Stimulated activated CD4-positive, alpha-beta T cell treated with anti-CD3 and anti-CD28 coated beads, TNF-alpha, amount 100 ng/mL, for 48 hours (primary cell): ENCODE measurements at regions not wholly inside any gene's neighbourhood (a gene's known extent, or its start where the extent isn't known, plus 50 kb on each side); places are given as distances from the start of the nearest gene placed in this dataset.
"Not testable (repeated sequence)": the region's sequence is repeated elsewhere in the genome, so short reads cannot be mapped to it uniquely, and the experiment has no call there.

Source experiments
- DNase-seq, 3 donors: peaks; one replicate each; pipeline ENCODE4 v3.0.0-alpha.2; 2020; ENCODE audit warnings: low read depth in 3 of 3

DNA sequence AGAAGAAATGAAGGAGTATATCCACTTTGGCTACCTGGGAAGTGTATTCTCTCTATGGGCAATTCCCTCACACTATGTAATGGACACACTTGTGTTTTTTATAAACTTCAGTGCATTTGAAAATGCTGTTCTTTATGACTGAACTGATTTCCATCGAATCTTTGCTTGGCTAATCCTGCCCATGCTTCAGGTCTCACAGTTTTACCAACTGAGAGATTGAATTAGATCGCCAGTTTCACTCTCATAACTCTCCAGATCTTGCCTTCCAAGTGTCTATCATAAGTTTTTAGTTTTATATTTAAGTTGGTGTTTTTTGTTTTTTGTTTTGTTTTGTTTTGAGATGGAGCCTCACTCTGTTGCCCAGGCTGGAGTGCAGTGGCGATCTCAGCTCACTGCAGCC, 73.5 kb upstream of the MBNL1 start:
- DNase-seq, result no peak

DNA sequence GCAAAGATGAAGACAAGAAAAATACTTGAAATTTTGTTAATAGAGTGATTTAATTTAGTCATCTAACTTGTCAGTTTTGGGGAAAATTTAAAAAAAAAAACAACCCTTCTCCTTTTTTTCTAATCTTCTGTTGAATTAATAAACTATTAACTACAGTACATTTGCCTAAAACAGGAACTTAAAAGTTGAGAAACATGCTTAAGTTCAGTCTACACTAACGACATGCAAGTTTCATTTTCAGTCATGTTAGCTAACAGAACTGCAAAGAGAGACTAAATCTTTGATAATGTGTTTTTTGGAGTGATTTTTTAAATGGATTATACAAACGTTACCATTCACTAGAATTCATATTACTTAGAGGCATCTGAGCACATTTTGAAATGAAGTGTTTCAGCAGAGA, 71.9 kb upstream of the MBNL1 start:
- no peak for DNase-seq

DNA sequence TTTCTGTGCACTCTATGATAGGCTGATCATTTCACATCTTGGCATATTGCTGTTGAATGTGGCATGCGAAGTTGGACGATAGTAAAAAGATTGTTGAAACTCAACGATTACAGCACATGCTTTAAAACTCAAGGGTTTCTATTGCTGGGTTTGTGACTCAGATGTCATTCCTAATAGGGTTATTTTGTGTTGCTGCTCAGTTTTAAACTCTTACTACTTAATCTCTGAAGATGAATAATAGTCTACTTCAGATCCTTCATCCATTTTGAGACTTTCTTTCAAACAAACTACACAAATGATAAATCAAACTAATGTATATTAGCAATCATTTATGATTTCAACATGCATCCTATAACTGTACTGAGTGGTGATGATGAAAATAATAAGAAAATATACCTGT, 71.3 kb upstream of the MBNL1 start:
- no peak for DNase-seq

DNA sequence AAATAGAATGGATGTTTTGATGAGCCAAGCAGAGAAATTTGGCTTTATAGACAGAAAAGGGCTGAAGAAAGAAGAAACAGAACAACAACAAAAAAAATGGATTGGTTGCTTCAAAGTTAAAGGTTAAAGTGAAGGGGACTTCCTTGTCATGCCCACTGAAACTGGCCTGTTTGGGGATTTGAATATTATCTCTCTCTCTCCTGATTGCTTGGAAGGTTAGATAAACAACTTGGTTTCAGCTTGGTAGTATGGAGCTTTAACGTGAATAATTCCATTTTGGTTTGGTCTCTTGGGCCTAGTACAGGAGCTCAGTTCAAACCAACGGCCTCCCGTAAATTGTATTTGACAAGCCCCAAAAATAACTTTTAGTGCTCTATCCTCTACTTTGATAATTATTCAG, 70.8 kb upstream of the MBNL1 start:
- DNase-seq, result no peak

DNA sequence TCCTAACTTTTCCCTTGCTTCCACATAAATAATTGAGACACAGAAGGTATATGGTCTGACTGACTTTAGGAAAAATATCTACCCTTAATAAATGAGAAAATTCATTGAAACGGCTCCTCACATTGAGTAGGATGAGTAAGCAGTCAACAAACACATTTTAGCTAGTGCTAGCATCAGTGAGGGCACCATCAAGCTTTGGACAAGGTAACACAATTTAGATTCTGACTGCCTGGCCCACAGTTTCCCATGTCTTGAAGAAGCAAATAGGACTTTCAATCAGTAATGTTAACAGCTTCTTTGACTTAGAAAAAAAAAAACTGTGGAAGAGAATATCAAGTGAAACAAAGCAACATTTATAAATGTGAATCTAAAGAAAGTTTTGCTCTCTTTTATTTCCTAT, 70.1 kb upstream of the MBNL1 start:
- no peak for DNase-seq

DNA sequence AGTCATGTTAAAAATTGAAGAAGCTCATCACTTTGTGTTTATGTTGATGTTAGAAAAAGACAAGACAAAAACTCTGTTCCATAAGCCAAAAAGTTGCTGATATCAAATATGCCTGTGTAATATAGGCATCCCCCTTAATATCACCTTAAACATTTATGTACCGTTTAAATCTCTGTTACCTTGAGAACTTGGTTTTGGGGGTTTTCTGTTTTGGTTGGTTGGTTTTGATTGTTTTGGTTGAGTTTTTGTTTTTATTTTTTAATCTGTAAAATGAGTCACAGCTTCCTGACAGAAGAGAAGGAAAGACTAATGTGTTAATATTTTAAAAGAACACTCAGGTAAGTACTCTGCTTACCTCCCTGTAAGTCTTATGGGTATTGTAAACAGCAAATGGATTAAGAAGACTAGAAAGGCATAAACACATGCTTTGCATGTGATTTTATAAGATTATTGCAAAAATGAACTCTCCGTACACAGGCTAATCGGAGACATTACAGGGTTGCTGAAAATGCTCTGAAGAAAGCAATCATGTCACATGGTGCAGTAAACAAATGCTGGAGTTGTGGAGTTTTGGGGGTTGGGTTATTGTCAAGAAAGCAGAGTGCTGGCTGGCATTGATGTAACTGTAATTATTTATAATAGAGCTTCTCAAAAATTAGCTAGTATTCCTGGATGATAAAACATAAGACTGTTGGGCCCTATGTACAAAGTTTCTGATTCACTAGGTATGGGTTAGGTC, 69.5 kb upstream of the MBNL1 start:
- no peak for DNase-seq

DNA sequence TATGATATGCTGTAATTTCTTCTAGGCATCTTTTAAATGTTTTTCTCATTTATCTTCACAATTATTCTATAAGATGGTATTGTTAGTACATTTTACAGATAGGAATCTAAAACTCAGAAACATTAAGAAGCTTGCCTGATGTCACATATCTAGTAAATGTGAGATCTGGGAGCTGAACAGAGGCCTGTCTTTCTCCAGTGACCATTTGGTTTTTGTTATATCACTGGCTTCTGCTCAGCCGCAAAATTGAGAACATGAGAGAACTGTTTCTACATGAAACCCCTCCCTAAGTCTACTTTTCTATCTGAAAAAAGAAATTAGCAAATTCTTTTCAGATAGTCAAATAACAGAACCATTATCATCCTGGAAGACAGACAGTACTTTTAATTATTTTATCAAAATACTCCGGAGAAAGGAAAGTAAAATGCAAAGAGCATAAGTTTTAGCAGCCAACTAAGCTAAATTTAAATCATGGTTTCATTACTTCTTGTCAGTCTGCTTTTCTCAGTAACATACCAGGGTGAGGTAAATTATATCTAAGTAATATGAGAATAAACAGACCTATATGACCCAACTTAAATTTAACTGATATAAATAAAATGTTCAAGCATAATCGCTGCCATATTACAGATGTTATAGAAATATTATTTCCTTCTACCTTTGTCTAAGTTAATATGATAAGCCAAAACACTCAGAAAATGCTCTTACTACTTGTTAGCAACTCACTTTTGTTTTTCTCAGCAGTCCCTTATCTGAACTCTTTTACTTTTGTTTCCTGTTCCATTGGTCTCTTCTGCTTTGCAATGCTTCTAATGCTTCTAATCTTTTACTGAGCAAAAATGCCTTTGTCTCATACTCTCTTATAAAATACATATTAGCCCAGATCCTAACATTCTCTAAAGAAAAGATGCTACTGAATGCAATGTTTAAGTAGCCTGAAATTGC, 68.0 kb upstream of the MBNL1 start:
- DNase-seq, result no peak

DNA sequence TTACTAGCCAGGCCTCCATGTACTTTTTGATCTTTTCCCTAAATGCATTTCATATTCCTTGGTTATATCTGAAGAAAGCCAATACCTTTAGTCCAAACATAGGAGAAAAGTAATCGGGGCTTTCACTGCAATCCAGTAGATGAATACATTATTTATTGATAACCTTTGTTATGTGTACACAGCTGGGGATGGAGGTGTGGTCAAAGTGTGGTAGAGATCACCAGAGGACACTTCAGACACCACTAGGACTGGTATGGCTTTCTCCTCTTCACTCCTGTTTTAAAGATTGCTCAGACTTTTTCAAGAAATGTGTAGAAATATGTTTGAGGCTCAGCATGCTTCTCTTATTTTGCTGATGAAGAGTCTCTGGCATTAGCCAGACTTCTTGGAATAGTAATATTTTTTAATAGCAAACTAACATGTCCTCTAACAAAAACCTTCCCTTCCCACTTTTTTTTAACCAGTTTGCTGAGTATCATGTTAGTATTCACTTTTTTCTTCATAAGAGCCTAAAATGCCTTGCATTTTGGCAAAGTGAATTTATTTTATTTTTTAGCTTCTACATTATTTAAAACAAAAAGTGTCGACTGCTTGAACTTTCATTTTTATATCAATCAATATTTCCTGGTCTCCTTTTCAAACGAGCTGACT, 65.6 kb upstream of the MBNL1 start:
- DNase-seq, result no peak

DNA sequence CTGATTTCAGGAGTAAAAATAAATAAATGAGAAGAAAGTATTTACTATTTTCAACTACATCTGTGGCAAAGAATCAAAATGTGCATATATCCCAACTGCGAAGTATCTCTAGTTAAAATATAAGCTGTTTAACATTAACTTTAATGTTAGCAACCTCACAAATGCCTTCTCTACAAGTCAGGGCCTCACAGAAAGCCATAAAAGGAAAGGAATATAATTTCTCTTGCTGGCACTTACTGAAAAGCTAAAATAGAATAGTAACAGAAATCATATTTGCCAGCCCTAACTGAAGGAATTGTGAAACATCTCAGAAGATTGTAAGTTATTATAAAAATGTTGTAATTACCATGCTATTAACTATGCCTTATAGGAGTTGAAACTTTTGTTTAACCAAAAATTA, 65.1 kb upstream of the MBNL1 start:
- DNase-seq, result no peak

DNA sequence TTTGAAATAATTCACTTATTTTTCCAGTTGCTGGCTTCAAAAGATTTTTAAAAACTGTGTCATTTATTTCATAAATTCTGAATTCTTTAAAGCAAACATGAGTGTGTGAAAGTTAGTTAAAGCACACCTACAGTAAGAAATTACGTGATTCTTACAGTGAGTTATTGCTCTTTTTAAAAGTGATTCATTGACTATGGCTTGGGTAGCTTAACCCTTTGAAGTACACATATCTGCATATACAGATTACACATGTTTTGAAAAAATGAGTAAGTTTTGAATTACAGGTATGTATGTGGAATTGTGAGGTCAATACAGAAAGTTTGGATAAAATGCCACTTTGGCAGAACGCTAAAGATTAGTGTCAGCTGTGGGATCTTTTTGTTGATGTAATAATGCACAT, 64.5 kb upstream of the MBNL1 start:
- no peak for DNase-seq

DNA sequence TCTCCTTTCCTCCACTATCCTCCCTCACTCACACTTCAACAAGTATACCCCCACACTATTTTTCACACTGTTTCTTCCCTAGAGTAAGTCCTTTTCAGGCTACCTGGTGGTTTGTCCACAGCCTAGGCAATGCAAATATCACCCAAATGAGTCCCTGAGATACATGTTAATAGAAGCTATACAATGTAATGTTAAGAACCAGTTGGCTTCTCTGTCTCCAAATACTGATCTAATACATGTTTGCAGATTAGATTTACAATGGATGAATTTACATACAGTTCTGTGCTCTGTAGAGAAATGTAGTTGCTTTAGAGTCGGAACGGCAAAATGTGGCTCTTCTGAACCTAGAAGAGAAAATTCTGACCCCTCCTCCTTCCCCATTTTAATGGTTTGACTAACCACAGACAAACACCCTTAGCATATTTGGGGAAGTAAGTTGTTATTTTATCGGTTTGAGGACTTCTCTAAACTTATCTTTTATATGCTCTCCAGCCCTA, 63.6 kb upstream of the MBNL1 start:
- no peak for DNase-seq

DNA sequence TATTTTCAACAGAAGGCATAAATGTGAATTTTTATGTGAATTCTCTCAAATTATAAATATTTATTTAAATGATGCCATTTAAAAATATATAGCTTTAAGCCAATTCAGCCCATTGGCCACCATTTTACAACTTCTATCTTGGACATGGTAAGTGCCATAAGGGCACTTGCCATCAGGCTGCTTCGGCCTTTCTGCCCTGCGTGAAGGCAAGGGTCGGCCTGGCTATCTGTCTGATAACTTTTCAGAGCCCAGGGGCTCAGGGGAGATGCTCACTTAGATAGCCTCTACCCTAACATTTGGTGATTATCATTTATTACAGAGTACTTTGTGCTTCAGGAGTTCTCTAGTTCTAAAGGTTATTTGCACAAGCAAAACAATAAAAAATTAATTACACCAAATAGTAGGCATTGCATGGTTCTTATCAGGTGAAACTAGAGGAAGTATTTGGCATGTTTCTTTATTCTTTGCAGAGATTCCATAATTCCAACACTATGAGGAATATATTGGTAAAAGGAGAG, 62.4 kb upstream of the MBNL1 start:
- DNase-seq, result no peak

DNA sequence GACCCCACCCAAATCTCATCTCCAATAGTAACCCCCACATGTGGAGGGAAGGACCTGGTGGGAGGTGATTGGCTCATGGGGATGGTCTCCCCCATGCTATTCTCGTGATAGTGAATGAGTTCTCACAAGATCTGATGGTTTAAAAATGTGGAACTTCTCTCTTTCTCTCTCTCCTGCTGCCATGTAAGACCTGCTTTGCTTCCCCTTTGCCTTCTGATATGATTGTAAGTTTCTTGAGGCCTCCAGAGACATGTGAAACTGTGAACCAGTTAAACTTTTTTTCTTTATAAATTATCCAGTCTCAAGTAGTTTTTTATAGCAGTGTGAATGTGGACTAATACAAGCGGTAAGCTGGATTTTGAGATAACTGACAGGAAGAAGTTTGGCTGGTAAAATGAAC, 60.3 kb upstream of the MBNL1 start:
- no peak for DNase-seq

DNA sequence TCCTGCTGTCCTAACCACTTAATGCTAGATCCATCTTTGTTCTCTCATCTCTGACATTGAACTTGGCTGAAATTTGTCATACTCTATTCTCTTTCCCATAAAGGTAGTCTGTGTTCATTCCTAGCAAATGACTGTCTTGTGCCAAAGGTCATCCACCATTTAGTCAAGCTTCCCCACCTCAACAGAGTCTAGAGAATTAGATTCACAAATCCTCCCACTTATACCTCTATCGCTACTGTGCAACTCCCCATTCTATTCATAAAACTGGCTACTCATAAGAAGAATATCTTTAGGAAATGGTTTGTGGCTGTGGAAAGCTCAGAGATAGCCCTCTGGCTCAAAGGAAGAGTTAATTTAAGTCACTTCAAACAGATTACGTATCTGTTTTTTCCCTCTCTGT, 59.7 kb upstream of the MBNL1 start:
- no peak for DNase-seq

DNA sequence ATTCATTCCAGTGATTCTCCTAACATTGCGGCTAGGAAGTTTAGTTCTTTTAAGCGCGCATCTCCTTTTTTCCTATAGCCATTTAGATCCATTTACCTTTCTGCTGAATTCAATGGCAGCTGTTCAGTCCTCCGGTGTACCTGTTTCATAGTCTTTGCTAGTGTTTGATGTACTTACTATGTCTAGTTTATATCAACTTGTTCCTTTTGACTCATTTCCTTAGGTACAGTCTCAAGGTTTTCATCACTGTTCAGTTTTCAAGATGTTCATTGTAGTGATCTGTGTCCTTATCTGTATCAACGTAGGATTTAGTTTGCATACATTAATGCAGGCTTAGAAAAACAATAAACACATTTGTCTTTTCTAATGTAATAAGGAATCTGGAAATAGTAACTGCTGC, 59.0 kb upstream of the MBNL1 start:
- DNase-seq, result no peak

DNA sequence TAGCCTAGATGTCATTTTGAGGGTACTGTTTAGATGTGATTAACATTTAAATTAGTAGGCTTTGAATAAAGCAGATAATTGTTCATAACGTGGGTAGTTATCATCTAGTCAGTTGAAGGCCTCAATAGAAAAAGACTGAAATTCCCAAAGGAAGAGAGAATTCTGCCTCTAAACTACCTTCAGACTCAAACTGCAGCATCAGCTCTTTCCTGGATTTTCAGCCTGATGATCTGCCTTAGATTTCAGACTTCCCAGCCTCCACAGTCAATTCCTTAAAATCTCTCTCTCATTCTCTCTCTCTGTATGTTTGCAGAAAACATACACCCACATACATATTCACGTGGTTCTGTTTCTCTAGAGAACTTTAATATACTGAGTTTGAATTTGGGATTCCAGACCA, 58.0 kb upstream of the MBNL1 start:
- DNase-seq, result no peak

DNA sequence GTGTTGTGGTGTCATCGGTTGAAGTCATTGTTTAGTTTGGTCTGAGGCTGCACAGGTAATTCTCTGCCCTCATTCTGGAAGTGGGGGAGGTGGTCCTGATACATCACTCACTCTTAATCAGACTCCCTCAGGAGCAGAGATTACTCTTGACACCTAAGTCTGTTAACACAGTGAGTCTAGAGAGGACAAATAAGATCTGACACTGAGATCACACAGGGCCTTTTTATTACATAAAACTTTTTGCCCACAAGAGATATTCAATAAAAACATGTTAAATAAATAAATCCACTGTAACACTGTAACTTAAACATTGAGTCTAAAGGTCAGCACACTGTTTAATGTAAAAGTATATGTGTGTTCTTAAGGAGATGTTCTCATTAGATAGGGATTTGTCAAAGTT, 57.1 kb upstream of the MBNL1 start:
- DNase-seq, result no peak

DNA sequence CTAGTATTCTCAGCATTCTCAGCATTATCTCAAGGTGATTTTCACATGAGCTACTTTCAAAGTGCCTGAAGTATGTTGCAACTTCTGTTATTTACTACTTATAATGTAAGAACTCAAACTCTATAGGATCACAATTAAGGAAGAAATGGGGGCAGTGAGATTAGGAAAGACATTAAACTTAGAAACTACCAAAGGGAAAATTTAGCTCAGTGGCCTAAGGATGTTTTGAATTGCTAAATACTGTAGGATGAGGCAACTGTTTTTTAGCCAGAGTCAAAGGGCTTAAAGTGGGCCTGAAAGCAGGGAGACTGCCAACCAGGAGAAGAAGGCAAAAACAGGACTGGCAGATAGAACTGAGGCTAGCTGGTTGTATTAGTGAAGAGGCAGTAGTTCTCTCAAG, 55.5 kb upstream of the MBNL1 start:
- DNase-seq, result no peak

DNA sequence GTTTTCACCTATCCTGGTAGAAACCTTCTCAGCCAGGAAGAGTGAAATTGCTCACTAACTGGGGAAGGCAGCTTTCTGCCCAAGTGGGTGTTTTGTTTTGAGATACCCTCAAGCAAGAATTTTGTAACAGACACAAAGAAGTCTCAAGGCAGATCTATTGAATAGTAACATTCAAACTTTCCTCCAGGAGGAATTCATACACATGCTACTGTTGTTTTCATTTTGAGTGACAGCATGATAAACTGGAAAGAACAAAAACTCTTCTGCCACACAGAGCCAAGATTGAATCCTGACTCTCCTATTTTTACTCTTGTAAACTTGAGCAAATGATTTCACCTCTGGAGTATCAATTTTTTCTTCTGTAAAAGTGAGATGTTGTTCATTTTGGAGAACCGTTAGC, 54.8 kb upstream of the MBNL1 start:
- no peak for DNase-seq

DNA sequence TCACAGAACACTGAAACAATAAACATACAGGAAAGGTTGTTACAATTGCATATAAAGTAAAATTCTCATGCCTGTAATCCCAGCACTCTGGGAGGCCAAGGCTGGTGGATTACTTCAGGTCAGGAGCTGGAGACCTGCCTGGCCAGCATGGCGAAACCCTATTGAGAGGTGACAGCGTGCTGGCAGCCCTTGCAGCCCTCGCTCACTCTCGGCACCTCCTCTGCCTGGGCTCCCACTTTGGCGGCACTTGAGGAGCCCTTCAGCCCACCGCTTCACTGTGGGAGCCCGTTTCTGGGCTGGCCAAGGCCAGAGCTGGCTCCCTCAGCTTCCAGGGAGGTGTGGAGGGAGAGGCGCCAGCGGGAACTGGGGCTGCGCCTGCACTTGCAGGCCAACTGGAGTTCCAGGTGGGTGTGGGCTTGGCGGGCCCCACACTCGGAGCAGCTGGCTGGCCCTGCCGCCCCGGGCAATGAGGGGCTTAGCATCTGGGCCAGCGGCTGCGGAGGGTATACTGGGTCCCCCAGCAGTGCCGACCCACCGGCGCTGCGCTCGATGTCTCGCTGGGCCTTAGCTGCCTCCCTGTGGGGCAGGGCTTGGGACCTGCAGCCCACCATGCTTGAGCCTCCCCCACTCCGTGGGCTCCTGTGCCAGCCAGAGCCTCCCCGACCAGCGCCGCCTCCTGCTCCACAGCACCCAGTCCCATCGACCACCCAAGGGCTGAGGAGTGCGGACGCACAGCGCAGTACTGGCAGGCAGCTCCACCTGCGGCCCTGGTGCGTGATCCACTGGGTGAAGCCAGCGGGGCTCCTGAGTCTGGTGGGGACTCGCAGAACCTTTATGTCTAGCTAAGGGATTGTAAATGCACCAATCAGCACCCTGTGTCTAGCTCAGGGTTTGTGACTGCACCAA, 51.5 kb upstream of the MBNL1 start:
- DNase-seq, result not testable (repeated sequence)

DNA sequence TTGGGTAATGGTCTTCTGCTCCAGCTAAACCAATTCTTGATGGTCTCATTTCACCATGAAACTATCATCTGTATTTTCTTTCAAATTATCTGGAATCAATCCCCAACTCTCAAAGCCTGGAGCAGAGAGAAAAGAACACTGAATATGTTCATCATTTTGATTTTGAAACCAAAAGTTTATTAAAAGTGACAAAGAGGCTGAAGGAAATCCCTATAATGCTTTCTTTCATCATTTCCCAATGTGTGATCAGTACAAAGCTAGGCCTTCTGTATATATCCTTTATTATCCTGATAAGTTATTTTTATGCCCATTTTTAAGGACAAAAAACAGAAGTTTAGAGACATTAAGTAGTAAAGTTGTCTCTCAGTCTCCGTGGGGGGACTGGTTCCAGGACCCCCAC, 50.1 kb upstream of the MBNL1 start:
- DNase-seq, result no peak
